ENCODE measurements at regions not wholly inside any gene's neighbourhood (a gene's known extent, or its start where the extent isn't known, plus 50 kb on each side); places are given as distances from the start of the nearest gene placed in this dataset.

GRCh38 chr13:67353941-67354340, 123.8 kb upstream of the PCDH9 start:
- DNase-seq: no peak

GRCh38 chr13:67353031-67353430, 122.9 kb upstream of the PCDH9 start:
- no peak for DNase-seq

GRCh38 chr13:67351909-67352308, 121.8 kb upstream of the PCDH9 start:
- no peak for DNase-seq

- no peak for DNase-seq
Observed at GRCh38 chr13:67351114-67351513, 121.0 kb upstream of the PCDH9 start.

GRCh38 chr13:67343777-67344176, 113.6 kb upstream of the PCDH9 start:
- DNase-seq: peak; percentile 12

- no peak for DNase-seq
Observed at GRCh38 chr13:67341406-67341805, 111.3 kb upstream of the PCDH9 start.

GRCh38 chr13:67330149-67330548, 100.0 kb upstream of the PCDH9 start:
- DNase-seq: no peak

- no peak for DNase-seq
Observed at GRCh38 chr13:67328895-67329294, 98.8 kb upstream of the PCDH9 start.

- DNase-seq: no peak
Observed at GRCh38 chr13:67318860-67319259, 88.7 kb upstream of the PCDH9 start.

- no peak for DNase-seq
Observed at GRCh38 chr13:67318398-67318797, 88.3 kb upstream of the PCDH9 start.

GRCh38 chr13:67314405-67314804, 84.3 kb upstream of the PCDH9 start:
- DNase-seq: no peak

- DNase-seq: peak; percentile 1
Observed at GRCh38 chr13:67308004-67308772, 78.1 kb upstream of the PCDH9 start.

- DNase-seq: no peak
Observed at GRCh38 chr13:67306742-67307141, 76.6 kb upstream of the PCDH9 start.

GRCh38 chr13:67303661-67304333, 73.7 kb upstream of the PCDH9 start:
- no peak for DNase-seq

- DNase-seq: no peak
Observed at GRCh38 chr13:67299751-67300150, 69.6 kb upstream of the PCDH9 start.

GRCh38 chr13:67299072-67299635, 69.0 kb upstream of the PCDH9 start:
- no peak for DNase-seq

GRCh38 chr13:67298297-67298696, 68.2 kb upstream of the PCDH9 start:
- no peak for DNase-seq

- DNase-seq: no peak
Observed at GRCh38 chr13:67296511-67296910, 66.4 kb upstream of the PCDH9 start.

- no peak for DNase-seq
Observed at GRCh38 chr13:67292886-67293285, 62.8 kb upstream of the PCDH9 start.

GRCh38 chr13:67285611-67286010, 55.5 kb upstream of the PCDH9 start:
- DNase-seq: no peak

- no peak for DNase-seq
Observed at GRCh38 chr13:67283637-67284036, 53.5 kb upstream of the PCDH9 start.

GRCh38 chr13:67281466-67281865, 51.3 kb upstream of the PCDH9 start:
- DNase-seq: no peak

Measured in renal pelvis (tissue), 1 donor.